ENCODE measurements at regions not wholly inside any gene's neighbourhood (a gene's known extent, or its start where the extent isn't known, plus 50 kb on each side); places are given as distances from the start of the nearest gene placed in this dataset.

- Histone ChIP-seq H3K27ac (replicated peaks) (no peak overlapping the region), H3K27me3 (ENCODE audit: insufficient read depth, poor library complexity, severe bottlenecking) (no peaks in the 10 kb centered on the region), H3K4me3 (replicated peaks; ENCODE audit: insufficient read depth, low read length) (no peak overlapping the region)
- no peak for DNase-seq (ENCODE audit: low read depth in 1 of 2, low spot score in 1 of 2)
- TF ChIP-seq POLR2AphosphoS5 (IDR thresholded peaks at IDR 0.05; ENCODE audit: low read depth) = no peak
- TF ChIP-seq GABPA (IDR thresholded peaks at IDR 0.05; ENCODE audit: low read depth) = no peak
- no peak for TF ChIP-seq REST (IDR thresholded peaks at IDR 0.05; ENCODE audit: insufficient replicate concordance, low read depth)
- TF ChIP-seq SPI1 (IDR thresholded peaks at IDR 0.05; ENCODE audit: borderline replicate concordance, low read depth) = no peak
- TF ChIP-seq, protein P1, sequence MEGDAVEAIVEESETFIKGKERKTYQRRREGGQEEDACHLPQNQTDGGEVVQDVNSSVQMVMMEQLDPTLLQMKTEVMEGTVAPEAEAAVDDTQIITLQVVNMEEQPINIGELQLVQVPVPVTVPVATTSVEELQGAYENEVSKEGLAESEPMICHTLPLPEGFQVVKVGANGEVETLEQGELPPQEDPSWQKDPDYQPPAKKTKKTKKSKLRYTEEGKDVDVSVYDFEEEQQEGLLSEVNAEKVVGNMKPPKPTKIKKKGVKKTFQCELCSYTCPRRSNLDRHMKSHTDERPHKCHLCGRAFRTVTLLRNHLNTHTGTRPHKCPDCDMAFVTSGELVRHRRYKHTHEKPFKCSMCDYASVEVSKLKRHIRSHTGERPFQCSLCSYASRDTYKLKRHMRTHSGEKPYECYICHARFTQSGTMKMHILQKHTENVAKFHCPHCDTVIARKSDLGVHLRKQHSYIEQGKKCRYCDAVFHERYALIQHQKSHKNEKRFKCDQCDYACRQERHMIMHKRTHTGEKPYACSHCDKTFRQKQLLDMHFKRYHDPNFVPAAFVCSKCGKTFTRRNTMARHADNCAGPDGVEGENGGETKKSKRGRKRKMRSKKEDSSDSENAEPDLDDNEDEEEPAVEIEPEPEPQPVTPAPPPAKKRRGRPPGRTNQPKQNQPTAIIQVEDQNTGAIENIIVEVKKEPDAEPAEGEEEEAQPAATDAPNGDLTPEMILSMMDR (IDR thresholded peaks at IDR 0.05; ENCODE audit: insufficient read depth, low read length) = no peak
These were observed 53.6 kb upstream of the ATL2 start for GRCh38 chr2:38430597-38431207.

DNA sequence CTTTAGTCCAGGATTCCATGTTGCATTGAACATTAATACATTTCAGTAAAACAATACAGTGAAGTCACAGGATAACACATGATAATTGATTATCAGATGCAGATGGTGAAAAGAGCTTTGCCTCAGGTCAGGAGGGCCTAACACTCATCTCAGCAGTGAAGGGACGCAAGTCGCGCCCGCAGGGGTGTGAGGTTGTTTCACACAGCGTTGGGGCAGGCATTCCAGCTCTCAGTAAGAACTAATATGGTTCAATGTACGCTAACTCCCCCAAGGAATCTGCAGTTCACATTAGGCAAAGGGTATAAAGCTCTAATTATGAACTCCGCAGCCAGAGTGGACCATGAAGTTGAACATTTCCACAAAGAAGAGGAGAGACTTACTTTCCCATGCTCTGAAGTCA, 53.1 kb upstream of the ATL2 start:
- Histone ChIP-seq H3K27me3 (ENCODE audit: insufficient read depth, poor library complexity, severe bottlenecking) (no peaks in the 10 kb centered on the region), H3K4me3 (replicated peaks; ENCODE audit: insufficient read depth, low read length) (no peak overlapping the region), H3K27ac (replicated peaks) (no peak overlapping the region)
- TF ChIP-seq GABPA (IDR thresholded peaks at IDR 0.05; ENCODE audit: low read depth) (no peak), REST (IDR thresholded peaks at IDR 0.05; ENCODE audit: insufficient replicate concordance, low read depth) (no peak), POLR2AphosphoS5 (IDR thresholded peaks at IDR 0.05; ENCODE audit: low read depth) (no peak), SPI1 (IDR thresholded peaks at IDR 0.05; ENCODE audit: borderline replicate concordance, low read depth) (no peak)
- TF ChIP-seq, protein P1 (IDR thresholded peaks at IDR 0.05; ENCODE audit: insufficient read depth, low read length) = no peak
- no peak for DNase-seq (ENCODE audit: low read depth in 1 of 2, low spot score in 1 of 2)

DNA sequence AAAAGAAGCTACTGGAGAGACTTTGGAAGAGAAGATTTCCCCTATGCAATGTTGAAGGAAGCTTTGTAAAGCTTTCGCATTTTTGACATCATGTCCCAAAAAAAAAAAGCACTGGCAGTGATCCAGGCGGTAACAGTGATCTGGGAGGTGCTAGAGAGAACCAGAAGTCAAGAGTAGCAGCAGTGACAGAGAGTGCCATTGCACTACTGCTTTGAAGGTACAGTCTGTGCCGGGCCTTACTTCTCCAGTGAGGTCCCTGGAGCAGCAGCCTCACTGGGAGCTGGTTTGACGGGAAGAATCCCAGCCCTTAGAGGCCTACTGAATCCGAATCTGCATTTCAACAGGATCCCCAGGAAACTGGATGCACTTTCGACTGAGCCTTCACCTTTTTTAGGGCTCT, 50.9 kb upstream of the ATL2 start:
- Histone ChIP-seq H3K27ac (replicated peaks) (no peak overlapping the region), H3K27me3 (ENCODE audit: insufficient read depth, poor library complexity, severe bottlenecking) (no peaks in the 10 kb centered on the region)
- TF ChIP-seq REST (IDR thresholded peaks at IDR 0.05; ENCODE audit: insufficient replicate concordance, low read depth) (no peak), POLR2AphosphoS5 (IDR thresholded peaks at IDR 0.05; ENCODE audit: low read depth) (no peak), SPI1 (IDR thresholded peaks at IDR 0.05; ENCODE audit: borderline replicate concordance, low read depth) (no peak), GABPA (IDR thresholded peaks at IDR 0.05; ENCODE audit: low read depth) (no peak)
- TF ChIP-seq, protein P1 (IDR thresholded peaks at IDR 0.05; ENCODE audit: insufficient read depth, low read length) = no peak

More for the DNA sequence above, 50.9 kb upstream of the ATL2 start:
- H3K4me3 ChIP-seq (replicated peaks; ENCODE audit: insufficient read depth, low read length) = no peak overlapping the region
- no peak for DNase-seq (ENCODE audit: low read depth in 1 of 2, low spot score in 1 of 2)
